GM18511 (cell line): ENCODE measurements at regions not wholly inside any gene's neighbourhood (a gene's known extent, or its start where the extent isn't known, plus 50 kb on each side); places are given as distances from the start of the nearest gene placed in this dataset.
"Not testable (repeated sequence)": the region's sequence is repeated elsewhere in the genome, so short reads cannot be mapped to it uniquely, and the experiment has no call there.

Experiments
- ATAC-seq: cut with Tn5 transposase; IDR thresholded peaks from one replicate; pipeline ENCODE4 v1.9.1; 2021; ENCODE audit warnings: mild to moderate bottlenecking, moderate library complexity; ENCODE audit not compliant: unreplicated experiment

DNA sequence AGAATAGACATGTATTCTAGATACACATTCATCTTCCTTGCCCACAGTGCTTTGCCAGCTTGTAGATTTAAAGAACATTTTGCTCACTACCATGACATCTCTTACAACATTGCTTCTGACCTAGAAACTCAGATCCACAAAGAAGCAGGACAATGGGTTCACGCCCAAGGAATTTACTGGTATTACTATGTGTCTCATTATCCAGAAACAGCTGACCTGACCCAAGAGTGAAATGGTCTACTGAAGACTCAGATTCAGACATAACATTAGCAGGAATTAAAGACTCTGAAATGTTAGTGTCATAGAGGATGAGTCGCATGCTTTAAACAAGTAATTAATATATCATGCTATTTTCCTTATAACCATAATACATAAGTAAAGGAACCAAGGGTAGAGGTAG is 731.4 kb downstream of the GALC start:
- no peak for ATAC-seq

DNA sequence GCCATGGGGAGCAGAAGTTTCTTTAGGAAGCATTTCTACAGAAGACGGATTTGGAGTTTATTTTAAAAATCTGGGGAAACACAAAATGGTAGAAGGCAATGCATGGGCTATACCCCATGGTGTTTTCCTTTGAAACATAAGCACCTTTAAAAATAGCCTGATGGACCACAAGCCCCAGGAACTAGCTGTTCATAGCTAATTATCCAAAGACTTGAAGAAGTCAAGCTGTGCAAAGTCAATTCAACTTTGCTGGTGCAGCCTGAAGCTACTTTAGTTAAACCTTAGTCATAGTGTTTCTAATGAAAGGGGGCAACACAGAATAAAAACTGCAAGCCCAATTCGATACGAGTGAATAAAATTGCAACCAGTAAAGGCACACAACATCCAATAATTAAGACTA is 732.5 kb downstream of the GALC start:
- ATAC-seq, result no peak

DNA sequence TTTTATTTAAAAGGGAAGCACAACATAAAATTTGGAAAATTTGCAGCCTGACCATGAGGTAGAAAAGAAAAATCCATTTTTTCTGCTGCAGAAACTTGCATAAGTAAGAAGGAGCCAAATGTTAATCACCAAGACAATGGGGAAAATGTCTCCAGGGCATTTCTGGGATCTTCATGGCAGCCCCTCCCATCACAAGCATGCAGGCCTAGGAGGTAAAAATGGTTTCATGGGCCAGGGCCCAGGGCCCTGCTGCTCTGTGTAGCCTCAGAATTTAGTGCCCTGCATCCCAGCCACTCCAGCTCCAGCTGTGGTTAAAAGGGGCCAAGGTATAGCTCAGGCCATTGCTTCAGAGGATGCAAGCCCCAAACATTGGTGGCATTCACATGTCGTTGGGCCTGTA is 735.6 kb downstream of the GALC start:
- no peak for ATAC-seq

DNA sequence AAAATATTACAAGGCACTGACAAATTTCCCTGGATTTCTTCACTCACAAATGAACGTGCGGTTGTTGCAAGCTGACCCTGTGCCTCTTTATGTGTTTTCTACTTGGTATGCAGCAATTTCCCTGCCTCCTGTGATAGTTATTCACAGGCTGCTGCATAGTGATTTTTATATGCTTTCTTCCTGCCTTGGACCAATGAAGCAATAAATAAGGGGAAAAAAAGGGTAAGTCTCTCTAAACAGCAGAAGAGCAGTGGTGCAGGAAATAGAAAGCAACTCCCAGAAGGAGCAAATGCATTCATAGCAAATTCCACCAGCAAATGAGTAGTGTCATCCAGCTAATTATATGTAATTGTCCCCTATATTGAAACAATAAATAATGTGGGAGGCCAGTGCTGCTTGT is 737.9 kb downstream of the GALC start:
- ATAC-seq, result no peak

DNA sequence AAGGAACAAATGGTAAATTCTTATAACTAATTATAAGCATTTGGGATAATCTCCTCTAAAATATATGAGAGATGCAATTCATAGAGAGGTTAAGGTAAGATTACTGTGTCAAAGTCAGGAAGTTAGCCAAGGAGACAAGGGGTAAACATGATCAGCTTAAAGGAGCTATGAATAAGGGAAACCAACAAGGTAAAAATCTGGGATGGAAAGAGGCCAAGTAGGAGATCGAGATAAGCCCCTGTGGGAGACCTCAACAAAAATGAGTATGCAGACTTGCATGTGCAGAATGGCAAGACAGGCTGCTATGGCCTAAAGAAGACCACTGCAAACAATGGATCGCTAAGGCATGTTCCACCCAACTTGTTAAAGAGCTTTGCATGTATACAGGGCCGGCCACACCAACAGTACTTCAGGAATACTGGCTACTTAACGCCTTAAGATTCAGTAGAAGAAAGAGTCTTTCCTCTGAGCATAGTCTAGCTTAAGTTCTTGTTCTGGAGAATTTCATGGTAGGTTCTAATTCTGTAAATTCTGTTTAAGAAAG is 738.6 kb downstream of the GALC start:
- ATAC-seq, result no peak

DNA sequence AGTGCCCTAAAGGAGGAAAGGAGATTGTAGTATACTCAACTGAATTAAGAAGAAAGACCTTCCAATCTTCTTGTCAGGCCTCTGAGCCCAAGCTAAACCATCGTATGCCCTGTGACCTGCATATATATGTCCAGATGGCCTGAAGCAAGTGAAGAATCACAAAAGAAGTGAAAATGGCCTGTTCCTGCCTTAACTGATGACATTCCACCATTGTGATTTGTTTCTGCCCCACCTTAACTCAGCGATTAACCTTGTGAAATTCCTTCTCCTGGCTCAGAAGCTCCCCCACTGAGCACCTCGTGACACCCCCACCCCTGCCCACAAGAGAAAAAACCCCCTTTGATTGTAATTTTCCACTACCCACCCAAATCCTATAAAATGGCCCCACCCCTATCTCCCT is 739.2 kb downstream of the GALC start:
- ATAC-seq, result not testable (repeated sequence)

DNA sequence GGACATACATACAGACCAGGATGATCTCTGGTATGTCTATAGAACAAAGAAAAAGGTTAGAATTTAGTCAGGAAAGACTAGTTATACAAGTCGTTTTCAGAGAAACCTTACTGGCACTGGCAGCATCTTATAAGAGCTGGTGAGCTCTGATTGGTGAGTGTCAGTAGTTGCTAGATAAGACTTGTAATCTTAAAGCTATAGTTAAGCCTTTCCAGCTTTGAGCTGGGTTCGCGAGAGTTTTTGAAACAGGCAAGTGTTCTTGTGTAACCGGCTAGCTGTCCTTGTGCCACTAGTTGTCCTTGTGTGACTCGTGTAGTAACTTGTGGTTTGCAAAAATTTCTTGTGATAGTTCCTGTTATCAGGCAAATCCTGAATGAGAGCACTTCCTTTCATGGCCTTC is 740.9 kb downstream of the GALC start:
- ATAC-seq, result no peak

DNA sequence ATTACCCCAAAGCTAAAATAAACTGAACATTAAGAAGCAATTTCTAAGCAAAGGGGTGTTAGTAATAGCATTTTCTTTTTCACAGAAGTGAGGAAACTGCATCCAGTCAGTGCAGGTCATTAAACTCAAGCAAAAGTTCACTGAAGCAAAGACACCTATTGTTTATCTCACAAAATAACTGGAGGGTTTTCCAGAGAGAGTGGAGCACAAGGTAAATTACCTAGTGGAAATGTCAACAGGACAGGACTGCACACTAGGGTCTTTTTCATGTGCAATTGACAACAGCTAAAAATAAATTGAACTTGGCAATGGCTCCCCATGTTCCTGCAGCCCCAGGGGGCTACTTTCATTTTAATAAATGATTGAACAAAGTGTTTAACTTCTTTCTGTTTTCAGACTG is 742.0 kb downstream of the GALC start:
- no peak for ATAC-seq

DNA sequence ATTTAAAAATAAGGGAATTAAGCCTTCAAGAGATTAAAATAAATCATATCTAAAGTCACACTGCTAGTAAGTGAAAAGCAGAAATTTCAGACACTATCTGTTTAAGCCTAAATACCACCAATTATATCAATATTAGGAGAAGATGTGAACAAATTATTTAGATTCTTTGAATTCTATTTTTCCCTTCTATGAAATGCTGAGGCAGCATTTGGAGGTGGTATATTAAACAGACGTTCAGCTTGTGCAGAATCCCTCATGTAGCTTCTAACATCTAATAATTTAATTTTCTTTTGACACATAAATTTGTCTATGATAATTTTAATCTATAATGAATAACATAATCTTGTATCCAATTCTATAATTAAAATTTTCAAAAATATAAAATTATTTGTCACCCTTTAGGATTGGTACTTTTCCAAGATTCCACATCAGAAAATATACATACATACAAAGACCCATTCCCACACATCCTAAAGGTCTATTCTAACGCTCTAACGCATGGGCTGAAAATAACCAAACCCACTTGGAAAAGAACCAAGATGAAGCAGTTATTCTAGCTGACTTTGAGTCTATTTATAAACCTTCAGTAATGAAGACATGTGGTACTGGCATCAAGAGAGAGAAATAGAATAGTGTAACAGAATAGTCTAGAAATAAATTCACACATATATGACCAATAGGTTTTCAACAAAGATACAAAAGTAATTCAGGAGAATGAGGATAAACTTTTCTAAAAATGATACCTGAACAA is 751.8 kb downstream of the GALC start:
- no peak for ATAC-seq

DNA sequence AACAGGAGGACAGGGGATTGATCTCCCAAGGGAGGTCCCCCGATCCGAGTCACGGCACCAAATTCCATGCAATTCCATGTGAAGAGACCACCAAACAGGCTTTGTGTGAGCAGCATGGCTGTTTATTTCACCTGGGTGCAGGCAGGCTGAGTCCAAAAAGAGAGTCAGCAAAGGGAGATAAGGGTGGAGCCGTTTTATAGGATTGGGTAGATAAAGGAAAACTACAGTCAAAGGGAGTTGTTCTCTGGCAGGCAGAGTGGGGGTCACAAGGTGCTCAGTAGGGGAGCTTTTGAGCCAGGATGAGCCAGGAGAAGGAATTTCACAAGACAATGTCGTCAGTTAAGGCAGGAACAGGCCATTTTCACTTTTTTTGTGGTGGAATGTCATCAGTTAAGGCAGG is 752.7 kb downstream of the GALC start:
- ATAC-seq, result not testable (repeated sequence)

DNA sequence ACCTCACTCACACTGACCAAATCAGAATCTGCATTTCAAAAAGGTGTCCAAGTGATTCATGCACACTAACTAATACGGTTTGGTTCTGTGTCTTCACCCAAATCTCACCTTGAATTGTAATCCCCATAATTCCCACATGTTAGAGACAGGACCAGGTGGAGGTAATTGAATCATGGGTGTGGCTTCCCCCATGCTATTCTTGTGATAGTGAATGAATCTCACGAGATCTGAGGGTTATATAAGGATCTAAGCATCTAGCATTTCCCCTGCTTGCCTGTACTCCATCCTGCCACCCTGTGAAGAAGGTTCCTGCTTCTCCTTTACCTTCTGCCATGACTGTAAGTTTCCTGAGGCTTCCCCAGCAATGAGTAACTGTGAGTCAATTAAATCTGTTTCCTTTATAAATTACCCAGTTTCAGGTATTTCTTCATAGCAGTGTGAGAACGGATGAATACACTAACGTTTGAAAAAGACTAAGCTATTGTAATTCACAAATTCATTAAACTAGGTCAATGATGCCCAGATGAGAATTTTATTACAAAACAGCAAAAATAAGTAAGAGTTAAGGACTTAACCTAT is 759.1 kb downstream of the GALC start:
- no peak for ATAC-seq

DNA sequence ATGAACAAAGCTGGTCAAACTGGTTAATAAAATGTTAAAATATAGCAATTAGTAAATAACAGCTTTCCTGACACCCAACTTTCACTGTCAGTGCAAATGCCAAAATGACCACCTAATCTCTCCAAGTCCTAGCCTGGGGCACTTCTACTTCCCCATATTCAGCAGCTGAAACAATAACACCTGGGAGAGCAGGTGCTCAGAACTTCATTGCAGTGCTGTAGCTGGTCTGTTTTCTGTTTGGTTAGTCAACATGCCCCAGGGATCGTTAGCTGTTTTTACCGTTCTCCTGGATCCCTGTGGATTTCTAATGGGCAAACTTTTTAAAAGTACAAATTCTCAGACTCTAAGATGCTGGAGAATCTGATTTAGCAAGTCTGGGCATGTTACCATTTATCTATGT is 759.7 kb downstream of the GALC start:
- no peak for ATAC-seq

DNA sequence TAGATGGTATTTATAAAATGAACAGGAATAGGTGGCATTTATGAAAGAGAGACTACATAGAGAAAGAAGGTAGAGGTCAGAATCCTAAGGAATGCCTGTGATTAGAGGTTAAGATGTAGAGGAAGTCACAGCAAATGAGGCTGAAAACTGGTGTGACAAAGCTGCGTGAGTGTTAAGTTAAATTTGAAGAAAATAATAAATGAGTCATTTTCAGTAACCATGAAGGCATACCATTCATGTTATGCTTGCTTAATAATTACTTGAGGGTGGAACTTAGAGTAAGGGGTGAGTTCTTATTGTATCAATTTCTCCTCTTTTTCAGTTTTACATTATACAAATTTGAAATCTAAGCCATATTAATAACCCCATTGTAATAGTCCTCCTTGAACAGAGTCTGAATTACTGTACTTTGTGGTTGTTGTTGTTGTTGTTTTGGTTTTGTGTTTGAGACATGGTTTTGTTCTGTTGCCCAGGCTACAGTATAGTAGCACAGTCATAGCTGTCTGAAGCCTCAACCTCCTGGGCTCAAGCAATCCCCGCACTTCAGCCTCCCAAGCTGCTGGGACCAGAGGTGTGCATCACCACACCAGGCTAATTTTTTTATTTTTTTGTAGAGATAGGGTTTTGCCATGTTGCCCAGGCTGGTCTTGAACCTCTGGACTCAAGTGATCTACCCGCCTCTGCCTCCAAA is 761.5 kb downstream of the GALC start:
- no peak for ATAC-seq

DNA sequence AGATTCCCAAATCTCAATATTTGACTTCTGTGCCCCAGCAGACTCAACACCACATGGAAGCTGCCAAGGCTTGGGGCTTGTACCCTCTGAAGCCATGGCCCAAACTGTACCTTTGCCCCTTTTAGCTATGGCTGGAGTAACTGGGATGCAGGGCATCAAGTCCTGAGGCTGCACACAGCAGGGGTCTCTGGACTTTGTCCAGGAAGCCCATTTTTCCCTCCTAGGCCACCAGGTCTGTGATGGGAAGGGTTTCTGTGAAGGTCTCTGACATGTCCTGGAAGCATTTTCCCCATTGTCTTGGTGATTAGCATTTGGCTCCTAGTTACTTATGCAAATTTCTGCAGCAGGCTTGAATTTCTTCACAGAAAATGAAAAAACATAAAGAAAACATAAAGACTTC is 762.3 kb downstream of the GALC start:
- no peak for ATAC-seq

DNA sequence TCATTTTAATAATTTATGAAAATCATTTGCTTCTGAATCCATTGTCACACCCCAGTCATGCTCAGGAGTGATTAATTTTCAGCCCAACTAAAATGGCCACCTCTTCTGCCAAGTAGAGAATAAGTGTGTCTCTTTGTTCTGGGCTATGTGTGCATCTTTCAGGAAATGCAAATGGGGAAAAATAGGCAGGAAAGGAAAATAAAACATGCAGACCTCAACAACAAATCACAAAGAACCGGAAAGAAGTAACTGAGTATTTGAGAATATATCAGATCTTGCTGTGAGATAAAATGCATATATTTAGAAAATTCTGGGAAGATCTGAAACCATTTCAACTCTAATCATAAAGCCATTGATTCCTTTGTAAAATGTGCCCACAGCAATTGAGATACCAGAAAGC is 763.9 kb downstream of the GALC start:
- ATAC-seq, result no peak

DNA sequence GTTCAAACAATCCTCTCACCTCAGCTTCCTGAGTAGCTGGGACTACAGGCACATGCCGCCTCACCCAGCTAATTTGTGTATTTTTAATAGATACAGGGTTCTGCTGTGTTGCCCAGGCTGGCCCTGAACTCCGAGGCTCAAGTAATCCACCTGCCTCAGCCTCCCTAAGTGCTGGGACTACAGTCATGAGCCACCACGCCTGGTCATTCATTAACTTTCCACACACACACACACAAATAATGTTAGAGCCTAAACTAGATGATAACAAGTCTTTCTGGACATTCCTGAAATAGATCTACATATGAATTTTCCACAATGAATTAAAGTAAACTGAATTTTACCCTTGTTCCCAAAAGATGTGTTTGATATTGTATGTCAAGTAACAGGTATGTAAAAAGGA is 776.0 kb downstream of the GALC start:
- no peak for ATAC-seq

DNA sequence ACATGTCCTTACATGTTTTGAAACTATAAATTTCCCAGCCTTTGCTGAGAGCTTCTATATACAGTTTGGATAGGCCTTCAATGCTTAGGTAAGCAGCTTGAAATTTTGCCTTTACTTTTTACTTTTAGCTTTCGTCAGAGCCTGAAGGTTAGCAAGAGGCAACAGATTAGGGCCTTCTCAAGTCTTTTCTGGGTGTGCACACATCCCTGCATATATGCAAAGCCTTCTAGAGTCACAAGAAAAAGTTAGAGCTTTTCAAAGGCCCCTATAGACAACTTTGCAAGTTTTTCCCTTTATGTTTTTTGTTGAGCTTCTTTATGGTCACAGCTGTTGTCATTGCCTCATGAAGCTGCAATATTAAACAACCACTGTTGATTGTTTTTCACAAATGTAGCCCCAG is 778.4 kb downstream of the GALC start:
- ATAC-seq, result no peak

DNA sequence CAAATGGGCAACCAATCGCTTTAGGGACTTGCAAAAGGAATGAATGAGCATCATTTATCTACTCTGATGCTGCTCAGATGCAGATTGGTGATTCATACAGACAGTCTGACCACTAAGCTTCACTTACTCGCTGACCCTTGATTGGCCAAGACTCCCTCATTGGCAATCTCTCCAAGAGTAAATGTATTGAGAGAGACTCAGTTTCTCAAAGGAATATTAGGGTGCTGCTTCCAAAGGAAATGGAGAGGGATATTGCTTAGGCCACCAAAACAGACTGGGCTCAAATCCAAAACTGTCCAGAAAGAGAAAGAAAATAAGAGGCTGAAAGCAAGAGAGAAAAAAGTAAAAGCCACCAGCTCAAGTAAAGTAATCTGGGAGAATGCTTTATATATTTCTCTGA is 785.2 kb downstream of the GALC start:
- no peak for ATAC-seq

DNA sequence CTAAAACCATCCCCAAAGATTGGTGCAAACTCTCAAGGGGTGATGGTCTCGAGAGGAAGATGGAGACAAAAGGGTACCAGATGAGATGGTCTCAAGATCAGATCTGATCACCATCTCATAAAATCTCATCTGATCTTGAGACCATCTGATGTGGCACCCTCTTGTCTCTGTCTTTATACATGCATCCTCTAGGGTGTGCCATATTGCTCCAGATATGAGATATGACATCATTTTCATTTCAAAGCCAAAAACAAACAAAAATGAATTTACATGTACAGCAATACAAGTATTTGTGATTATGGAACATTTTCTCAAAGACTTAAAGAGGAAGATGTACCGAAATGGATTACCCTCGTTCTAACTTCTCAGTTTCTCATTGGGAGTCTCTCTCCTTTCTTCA is 787.2 kb downstream of the GALC start:
- ATAC-seq, result no peak

DNA sequence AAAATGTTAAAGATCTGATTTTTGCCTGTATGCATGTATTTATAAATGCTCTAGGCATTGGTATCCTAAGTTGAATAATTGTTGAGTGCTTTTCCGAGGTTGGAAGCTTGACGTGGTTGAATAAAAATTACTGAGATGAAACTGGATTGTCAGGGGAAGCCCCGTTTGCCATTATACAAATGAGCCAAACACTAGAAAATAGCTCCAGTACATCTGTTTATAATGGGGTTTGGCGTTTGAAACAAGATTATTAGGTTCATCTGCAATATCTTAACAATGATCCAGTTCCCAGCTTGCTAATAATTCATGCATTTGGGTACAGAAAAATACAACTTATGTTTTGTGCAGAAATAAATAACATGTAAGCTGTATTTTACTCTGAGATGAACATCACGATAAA is 789.6 kb downstream of the GALC start:
- ATAC-seq, result no peak

DNA sequence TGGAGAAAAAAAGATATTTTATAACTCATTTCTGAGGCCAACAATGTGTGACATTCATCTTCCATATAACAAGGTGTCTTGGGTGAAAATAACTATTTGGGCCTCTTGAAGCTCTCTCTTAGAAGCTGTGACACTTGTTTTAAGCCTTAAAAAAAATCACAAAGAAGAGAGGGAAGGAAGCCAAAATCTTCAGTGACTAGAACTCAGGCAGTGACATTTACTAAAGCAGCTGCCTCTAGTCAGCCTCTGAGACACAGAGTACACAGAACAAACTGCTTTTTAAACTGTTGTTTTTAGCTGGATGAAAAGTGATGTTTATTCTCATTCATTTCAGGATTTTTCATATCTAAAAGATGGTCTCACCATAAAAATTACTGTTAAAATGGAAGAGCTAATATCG is 793.6 kb downstream of the GALC start:
- no peak for ATAC-seq

DNA sequence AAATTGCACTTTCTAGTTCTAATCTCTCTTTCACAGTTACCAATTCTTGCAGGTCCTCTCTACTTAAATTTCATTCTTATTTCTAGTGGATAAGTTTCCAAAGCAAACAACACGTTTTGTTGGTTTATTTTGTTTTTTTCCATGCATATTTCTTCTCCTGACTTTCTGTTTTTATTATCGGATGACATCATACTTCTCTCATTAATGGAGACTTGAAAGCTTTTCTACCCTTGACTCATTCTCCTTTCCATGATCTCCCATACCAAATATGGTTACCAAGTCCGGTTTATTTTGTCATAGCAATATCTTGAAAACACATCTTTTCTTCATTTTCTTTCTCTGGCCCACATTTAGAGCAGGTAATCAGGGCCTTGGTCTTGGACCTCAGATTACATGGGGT is 796.5 kb downstream of the GALC start:
- ATAC-seq, result no peak
